ENCODE measurements at regions not wholly inside any gene's neighbourhood (a gene's known extent, or its start where the extent isn't known, plus 50 kb on each side); places are given as distances from the start of the nearest gene placed in this dataset.

DNA sequence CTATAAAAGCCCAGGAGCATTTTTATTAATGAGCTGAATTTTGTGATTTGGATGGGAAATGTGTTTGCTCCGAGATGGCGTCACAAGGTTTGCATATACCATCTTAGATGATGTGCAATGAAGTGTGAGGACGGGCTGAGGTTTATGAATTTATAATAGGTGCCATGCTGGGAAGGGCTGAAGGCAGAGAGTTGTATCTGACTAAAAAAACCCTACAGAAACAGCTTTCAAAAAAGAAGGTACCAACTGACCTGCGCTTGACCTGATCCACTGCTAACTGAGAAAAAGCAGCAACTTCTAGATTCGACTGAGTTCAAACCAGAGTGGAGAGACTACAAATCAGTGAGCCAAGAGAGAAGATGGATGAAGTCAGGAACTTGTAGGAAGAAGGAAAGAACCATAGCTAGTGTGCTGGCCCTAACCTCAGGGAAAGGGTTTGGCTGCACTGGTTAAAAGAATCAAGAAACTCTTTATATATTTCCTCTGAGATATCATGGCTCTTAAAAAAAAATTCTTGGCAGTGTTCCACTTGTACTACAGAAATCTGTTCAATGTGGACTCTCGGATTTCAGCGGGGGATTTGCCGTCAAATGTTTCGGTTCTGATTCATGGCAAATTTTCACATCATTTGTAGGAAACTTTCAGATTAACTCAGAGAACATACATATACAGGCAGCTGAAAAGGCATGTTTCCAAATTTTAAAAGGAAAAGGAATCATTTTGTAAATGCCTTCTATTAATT, 56.5 kb upstream of the HDGFL1 start:
- peak; percentile 69 for DNase-seq
- TF ChIP-seq, protein P1, sequence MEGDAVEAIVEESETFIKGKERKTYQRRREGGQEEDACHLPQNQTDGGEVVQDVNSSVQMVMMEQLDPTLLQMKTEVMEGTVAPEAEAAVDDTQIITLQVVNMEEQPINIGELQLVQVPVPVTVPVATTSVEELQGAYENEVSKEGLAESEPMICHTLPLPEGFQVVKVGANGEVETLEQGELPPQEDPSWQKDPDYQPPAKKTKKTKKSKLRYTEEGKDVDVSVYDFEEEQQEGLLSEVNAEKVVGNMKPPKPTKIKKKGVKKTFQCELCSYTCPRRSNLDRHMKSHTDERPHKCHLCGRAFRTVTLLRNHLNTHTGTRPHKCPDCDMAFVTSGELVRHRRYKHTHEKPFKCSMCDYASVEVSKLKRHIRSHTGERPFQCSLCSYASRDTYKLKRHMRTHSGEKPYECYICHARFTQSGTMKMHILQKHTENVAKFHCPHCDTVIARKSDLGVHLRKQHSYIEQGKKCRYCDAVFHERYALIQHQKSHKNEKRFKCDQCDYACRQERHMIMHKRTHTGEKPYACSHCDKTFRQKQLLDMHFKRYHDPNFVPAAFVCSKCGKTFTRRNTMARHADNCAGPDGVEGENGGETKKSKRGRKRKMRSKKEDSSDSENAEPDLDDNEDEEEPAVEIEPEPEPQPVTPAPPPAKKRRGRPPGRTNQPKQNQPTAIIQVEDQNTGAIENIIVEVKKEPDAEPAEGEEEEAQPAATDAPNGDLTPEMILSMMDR (IDR thresholded peaks at IDR 0.05; ENCODE audit: low read depth, low read length, missing control alignments) = no peak
- Histone ChIP-seq H3K4me3 (ENCODE audit: low read depth, low read length) (no peak overlapping the region), H3K27ac (no peak overlapping the region), H3K36me3 (replicated peaks) (no peaks in the 10 kb centered on the region), H3K27me3 (replicated peaks) (no peaks in the 10 kb centered on the region)
- in situ Hi-C loops (cut with HindIII; ENCODE audit: low pct_ligation_motif_present, low sequenced_read_pairs) = no loop called here

DNA sequence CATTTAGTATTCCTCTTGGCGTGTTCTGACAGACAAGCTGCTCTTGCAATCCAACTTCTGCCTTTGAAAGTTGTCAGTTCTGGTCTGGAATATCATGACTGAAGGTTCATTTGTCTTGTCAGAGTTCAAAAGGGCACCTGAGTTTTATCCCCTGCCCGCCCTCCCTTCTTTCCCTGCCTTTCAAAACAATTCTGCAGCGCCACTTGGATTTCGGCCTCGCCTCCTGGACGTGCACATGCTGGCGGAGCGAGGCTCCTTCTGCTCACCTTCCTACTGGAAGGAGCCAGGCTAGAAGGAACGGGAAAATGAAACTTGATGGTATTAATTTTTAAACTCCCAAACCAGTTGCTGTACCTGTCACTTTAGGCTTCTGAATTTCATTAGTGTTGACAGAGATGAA, 55.7 kb upstream of the HDGFL1 start:
- no peak for DNase-seq
- in situ Hi-C loops (cut with HindIII; ENCODE audit: low pct_ligation_motif_present, low sequenced_read_pairs) = no loop called here

DNA sequence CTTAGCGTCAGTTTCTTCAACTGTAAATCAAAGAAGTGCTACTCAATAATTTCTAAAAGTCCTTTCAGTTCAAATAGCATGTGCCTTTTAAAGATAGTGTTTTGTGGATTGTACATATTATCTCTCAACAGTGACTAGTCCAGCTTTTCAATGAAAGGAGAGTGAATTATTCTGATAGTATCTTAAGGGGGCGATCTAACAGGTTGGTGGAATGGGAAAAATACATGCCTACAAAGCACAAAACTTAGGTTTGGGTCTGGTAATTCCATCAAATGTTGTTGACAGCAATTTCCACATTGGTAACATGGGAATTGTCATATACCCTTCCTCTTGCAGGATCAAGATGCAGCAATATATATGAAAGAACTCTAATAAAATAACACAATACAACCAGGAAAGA, 50.1 kb upstream of the HDGFL1 start:
- in situ Hi-C loops (cut with HindIII; ENCODE audit: low pct_ligation_motif_present, low sequenced_read_pairs) = no loop called here
- H3K27ac ChIP-seq = no peak overlapping the region
- H3K36me3 ChIP-seq (replicated peaks) = no peaks in the 10 kb centered on the region
- no peaks in the 10 kb centered on the region for H3K27me3 ChIP-seq (replicated peaks)
- TF ChIP-seq, protein P1 (IDR thresholded peaks at IDR 0.05; ENCODE audit: low read depth, low read length, missing control alignments) = no peak
- DNase-seq = no peak
- no peak overlapping the region for H3K4me3 ChIP-seq (ENCODE audit: low read depth, low read length)

More for the DNA sequence above, 55.7 kb upstream of the HDGFL1 start:
- Histone ChIP-seq H3K4me3 (ENCODE audit: low read depth, low read length) (no peak overlapping the region), H3K27ac (no peak overlapping the region), H3K36me3 (replicated peaks) (no peaks in the 10 kb centered on the region), H3K27me3 (replicated peaks) (no peaks in the 10 kb centered on the region)
- TF ChIP-seq, protein P1 (IDR thresholded peaks at IDR 0.05; ENCODE audit: low read depth, low read length, missing control alignments) = no peak

All from brain microvascular endothelial cell (primary cell).